NB4 (cell line): ENCODE measurements at regions not wholly inside any gene's neighbourhood (a gene's known extent, or its start where the extent isn't known, plus 50 kb on each side); places are given as distances from the start of the nearest gene placed in this dataset.
A peak's percentile ranks its signal among the peaks of the same experiment; 100 is the strongest.

ENCODE experiments used
- DNase-seq: peaks from one replicate; pipeline ENCODE4 v3.0.0; 2010; ENCODE audit warnings: low read depth
- H3K4me3 ChIP-seq: one replicate; pipeline ENCODE4 v1.5.1; 2011; ENCODE audit warnings: mild to moderate bottlenecking, low read depth, low read length, moderate library complexity
- CTCF ChIP-seq: IDR thresholded peaks from one replicate; pipeline ENCODE4 v1.5.1; 2012; ENCODE audit warnings: low read depth, low read length
- MAX ChIP-seq: IDR thresholded peaks from 2 replicates; pipeline ENCODE4 v1.6.1; 2011; ENCODE audit warnings: low read depth, low read length
- MYC ChIP-seq: IDR thresholded peaks from 2 replicates; pipeline ENCODE4 v1.6.1; 2011; ENCODE audit warnings: low read depth, low read length
- POLR2A ChIP-seq: IDR thresholded peaks from 2 replicates; pipeline ENCODE4 v1.6.1; 2011; ENCODE audit warnings: mild to moderate bottlenecking; ENCODE audit not compliant: insufficient read length; ENCODE audit errors: extremely low read depth

GRCh38 chr3:145191543-145191942 lies 969.4 kb downstream of the PLOD2 start:
- TF ChIP-seq POLR2A (no peak), CTCF (no peak), MAX (no peak), MYC (no peak)
- H3K4me3 ChIP-seq: no peak overlapping the region
- DNase-seq: no peak

GRCh38 chr3:145197051-145197820 lies 963.7 kb downstream of the PLOD2 start:
- H3K4me3 ChIP-seq: no peak overlapping the region
- no peak for TF ChIP-seq CTCF
- TF ChIP-seq MYC: no peak
- TF ChIP-seq MAX: no peak
- no peak for TF ChIP-seq POLR2A
- no peak for DNase-seq

DNA sequence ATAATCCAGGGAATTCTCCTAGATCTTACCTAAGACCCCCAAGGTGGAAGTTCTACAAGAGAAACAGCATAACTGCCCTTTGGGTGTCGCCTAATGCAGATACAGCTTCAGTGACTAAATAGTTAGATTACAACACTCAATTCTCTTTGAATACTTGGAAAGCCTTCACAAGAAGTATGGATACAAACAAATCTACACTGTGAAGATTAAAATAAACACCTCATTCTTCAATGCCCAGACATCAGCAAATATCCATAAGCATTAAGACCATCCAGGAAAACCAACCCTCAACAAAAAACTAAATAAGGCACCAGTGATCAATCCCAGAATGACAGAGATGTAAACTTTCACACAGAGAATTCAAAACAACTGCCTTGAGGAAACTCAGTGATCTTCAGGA lies 963.2 kb downstream of the PLOD2 start:
- H3K4me3 ChIP-seq: no peak overlapping the region
- no peak for DNase-seq
- TF ChIP-seq MAX (no peak), POLR2A (no peak), MYC (no peak), CTCF (no peak)

DNA sequence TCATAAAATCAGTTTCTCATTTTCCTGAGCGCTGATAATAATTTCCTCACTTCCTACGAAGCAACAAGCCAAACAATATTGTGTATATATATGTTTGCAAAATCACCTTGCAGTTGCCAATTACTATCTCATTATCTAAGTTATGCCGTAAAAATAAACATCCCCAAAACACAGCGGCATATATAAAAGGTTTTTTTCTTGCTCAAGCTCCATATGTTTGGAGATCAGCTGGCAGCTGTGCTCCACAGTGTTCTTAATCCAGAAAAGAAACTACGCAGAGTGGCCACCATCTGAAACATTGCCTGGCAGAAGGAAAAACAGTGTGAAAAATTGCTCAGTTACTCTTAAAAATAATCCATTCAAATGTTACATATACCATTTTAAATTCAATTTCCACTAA lies 951.4 kb downstream of the PLOD2 start:
- no peak overlapping the region for H3K4me3 ChIP-seq
- TF ChIP-seq MAX: no peak
- no peak for TF ChIP-seq CTCF
- TF ChIP-seq MYC: no peak
- DNase-seq: no peak

DNA sequence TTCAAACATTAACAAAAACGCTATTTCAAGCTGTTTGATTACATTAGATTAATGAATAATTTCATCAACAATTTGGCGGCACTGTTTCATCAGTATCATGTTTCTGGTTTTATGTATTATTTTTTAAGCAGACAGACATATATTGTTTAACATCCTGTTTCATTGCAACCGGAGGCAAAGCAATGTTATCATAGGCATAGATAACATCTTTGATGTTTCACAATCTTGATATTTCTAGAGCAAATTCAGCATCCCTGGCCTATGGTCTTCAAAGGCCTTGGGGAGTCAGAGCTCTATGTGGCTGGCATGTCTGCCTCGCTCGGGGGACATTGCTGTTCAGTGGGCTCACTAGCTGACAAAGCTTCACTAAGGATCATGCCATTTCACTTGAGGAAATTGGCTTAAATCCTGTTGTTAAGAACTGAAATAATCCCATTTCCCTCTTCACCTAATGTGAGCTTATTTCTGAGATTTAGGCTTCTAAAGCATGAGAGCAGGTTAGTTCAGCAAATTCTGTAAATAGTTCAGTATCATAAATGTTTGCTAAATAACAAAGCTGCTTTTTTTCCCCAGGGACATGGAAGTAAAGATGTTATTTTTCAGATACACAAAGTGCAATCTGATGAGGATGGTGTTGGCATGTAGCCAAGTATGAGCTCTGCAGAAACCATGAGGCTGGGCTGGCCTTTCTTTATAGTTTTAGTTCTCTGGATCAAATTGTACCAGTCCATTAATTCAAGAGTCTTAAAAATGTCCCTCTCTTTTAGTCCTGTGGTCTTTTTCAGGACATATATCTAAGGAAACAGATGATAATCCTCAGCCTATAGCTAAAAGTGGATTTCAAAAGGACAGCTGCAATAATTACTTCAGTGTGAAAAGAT lies 941.4 kb downstream of the PLOD2 start:
- no peak overlapping the region for H3K4me3 ChIP-seq
- DNase-seq: peak; percentile 25
- TF ChIP-seq MAX: no peak
- TF ChIP-seq CTCF: no peak
- no peak for TF ChIP-seq POLR2A
- TF ChIP-seq MYC: no peak
